ENCODE measurements at regions not wholly inside any gene's neighbourhood (a gene's known extent, or its start where the extent isn't known, plus 50 kb on each side); places are given as distances from the start of the nearest gene placed in this dataset.

GRCh38 chr7:106165337-106165736, 53.2 kb upstream of the SYPL1 start:
- no peak for DNase-seq

DNA sequence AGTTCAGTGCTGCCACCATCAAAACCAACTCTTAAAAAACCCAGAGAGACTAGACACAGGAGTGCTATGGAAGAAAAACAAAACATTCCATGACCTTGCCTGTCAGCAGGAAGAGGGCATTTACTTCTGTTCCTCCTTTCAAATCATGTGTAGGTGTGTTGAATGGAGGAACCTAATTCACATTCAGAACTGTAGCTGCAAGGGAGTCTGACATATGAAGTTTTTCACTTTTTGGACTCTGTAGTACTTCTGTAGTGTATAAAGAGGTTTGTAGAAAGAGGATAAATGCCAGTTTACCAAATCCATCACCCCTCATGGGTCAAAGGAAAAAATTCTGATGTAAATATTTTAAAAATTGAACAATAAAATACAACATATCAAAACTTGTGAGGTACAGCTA, 51.1 kb upstream of the SYPL1 start:
- DNase-seq, result no peak

All from hindlimb muscle (tissue), 1 donor.